ENCODE measurements at regions not wholly inside any gene's neighbourhood (a gene's known extent, or its start where the extent isn't known, plus 50 kb on each side); places are given as distances from the start of the nearest gene placed in this dataset.

- no peak for DNase-seq
- H3K36me3 ChIP-seq (replicated peaks; ENCODE audit: control insufficient read depth, insufficient read depth, low read length) = no peaks in the 10 kb centered on the region
- no peaks in the 10 kb centered on the region for H3K27me3 ChIP-seq (ENCODE audit: control insufficient read depth, insufficient read depth, low read length)
- no peak overlapping the region for H3K4me3 ChIP-seq (ENCODE audit: insufficient read depth, low read depth, low read length)
Observed at GRCh38 chrX:150299579-150299978, 63.5 kb upstream of the MAMLD1 start.

GRCh38 chrX:150303386-150304097 is 59.6 kb upstream of the MAMLD1 start:
- Histone ChIP-seq H3K27me3 (ENCODE audit: control insufficient read depth, insufficient read depth, low read length) (no peaks in the 10 kb centered on the region; the same call in 1 of the 2 replicates), H3K36me3 (replicated peaks; ENCODE audit: control insufficient read depth, insufficient read depth, low read length) (no peaks in the 10 kb centered on the region), H3K4me3 (ENCODE audit: insufficient read depth, low read depth, low read length) (no peak overlapping the region)
- no peak for DNase-seq

GRCh38 chrX:150306002-150306401 is 57.1 kb upstream of the MAMLD1 start:
- no peaks in the 10 kb centered on the region; the same call in 1 of the 2 replicates for H3K27me3 ChIP-seq (ENCODE audit: control insufficient read depth, insufficient read depth, low read length)
- DNase-seq = no peak

GRCh38 chrX:150308041-150308440 is 55.1 kb upstream of the MAMLD1 start:
- Histone ChIP-seq H3K36me3 (replicated peaks; ENCODE audit: control insufficient read depth, insufficient read depth, low read length) (no peaks in the 10 kb centered on the region), H3K27me3 (ENCODE audit: control insufficient read depth, insufficient read depth, low read length) (no peaks in the 10 kb centered on the region; the same call in 1 of the 2 replicates)
- no peak for DNase-seq

More at GRCh38 chrX:150306002-150306401, 57.1 kb upstream of the MAMLD1 start:
- Histone ChIP-seq H3K36me3 (replicated peaks; ENCODE audit: control insufficient read depth, insufficient read depth, low read length) (no peaks in the 10 kb centered on the region), H3K4me3 (ENCODE audit: insufficient read depth, low read depth, low read length) (no peak overlapping the region)

GRCh38 chrX:150308532-150309157 is 54.5 kb upstream of the MAMLD1 start:
- H3K36me3 ChIP-seq (replicated peaks; ENCODE audit: control insufficient read depth, insufficient read depth, low read length) = no peaks in the 10 kb centered on the region
- no peak overlapping the region for H3K4me3 ChIP-seq (ENCODE audit: insufficient read depth, low read depth, low read length)
- no peak for DNase-seq
- no peaks in the 10 kb centered on the region; the same call in 1 of the 2 replicates for H3K27me3 ChIP-seq (ENCODE audit: control insufficient read depth, insufficient read depth, low read length)

More at GRCh38 chrX:150308041-150308440, 55.1 kb upstream of the MAMLD1 start:
- no peak overlapping the region for H3K4me3 ChIP-seq (ENCODE audit: insufficient read depth, low read depth, low read length)

- Histone ChIP-seq H3K27me3 (ENCODE audit: control insufficient read depth, insufficient read depth, low read length) (no peaks in the 10 kb centered on the region; the same call in 1 of the 2 replicates), H3K36me3 (replicated peaks; ENCODE audit: control insufficient read depth, insufficient read depth, low read length) (no peaks in the 10 kb centered on the region), H3K4me3 (ENCODE audit: insufficient read depth, low read depth, low read length) (no peak overlapping the region)
- no peak for DNase-seq
Observed at GRCh38 chrX:150310417-150310816, 52.7 kb upstream of the MAMLD1 start.

- Histone ChIP-seq H3K4me3 (ENCODE audit: insufficient read depth, low read depth, low read length) (no peak overlapping the region), H3K27me3 (ENCODE audit: control insufficient read depth, insufficient read depth, low read length) (no peaks in the 10 kb centered on the region), H3K36me3 (replicated peaks; ENCODE audit: control insufficient read depth, insufficient read depth, low read length) (no peaks in the 10 kb centered on the region)
- no peak for DNase-seq
Observed at GRCh38 chrX:150310881-150311280, 52.2 kb upstream of the MAMLD1 start.

- Histone ChIP-seq H3K36me3 (replicated peaks; ENCODE audit: control insufficient read depth, insufficient read depth, low read length) (no peaks in the 10 kb centered on the region), H3K4me3 (ENCODE audit: insufficient read depth, low read depth, low read length) (no peak overlapping the region), H3K27me3 (ENCODE audit: control insufficient read depth, insufficient read depth, low read length) (no peaks in the 10 kb centered on the region)
- DNase-seq = no peak
Observed at GRCh38 chrX:150312931-150313330, 50.2 kb upstream of the MAMLD1 start.

All from H7 (cell line).